Fibroblast of mammary gland (primary cell): ENCODE measurements at regions not wholly inside any gene's neighbourhood (a gene's known extent, or its start where the extent isn't known, plus 50 kb on each side); places are given as distances from the start of the nearest gene placed in this dataset.

Source experiments
- DNase-seq: peaks from one replicate; pipeline ENCODE4 v3.0.0-alpha.2; 2010; ENCODE audit warnings: low read depth
- H3K4me3 ChIP-seq: 2 replicates; pipeline ENCODE4 v1.5.1; 2011; ENCODE audit warnings: low read depth, mild to moderate bottlenecking, low read length, moderate library complexity; ENCODE audit not compliant: control insufficient read depth
- CTCF ChIP-seq: conservative IDR thresholded peaks from 2 replicates; pipeline ENCODE4 v1.5.1; 2011; ENCODE audit warnings: low read depth, low read length, inconsistent platforms; ENCODE audit not compliant: control insufficient read depth, insufficient read depth

GRCh38 chr6:90695316-90695715 lies 108.4 kb upstream of the MAP3K7 start:
- no peak overlapping the region for H3K4me3 ChIP-seq
- no peak for TF ChIP-seq CTCF
- no peak for DNase-seq

GRCh38 chr6:90694802-90695201 lies 107.9 kb upstream of the MAP3K7 start:
- TF ChIP-seq CTCF: no peak
- no peak overlapping the region for H3K4me3 ChIP-seq
- DNase-seq: no peak

- TF ChIP-seq CTCF: no peak
- DNase-seq: no peak
- no peak overlapping the region for H3K4me3 ChIP-seq
These were observed 105.0 kb upstream of the MAP3K7 start for GRCh38 chr6:90691823-90692222.

- no peak for DNase-seq
- TF ChIP-seq CTCF: no peak
- H3K4me3 ChIP-seq: no peak overlapping the region
These were observed 102.3 kb upstream of the MAP3K7 start for GRCh38 chr6:90689172-90689571.

GRCh38 chr6:90687775-90688380 lies 101.0 kb upstream of the MAP3K7 start:
- H3K4me3 ChIP-seq: no peak overlapping the region
- no peak for TF ChIP-seq CTCF
- DNase-seq: no peak

GRCh38 chr6:90681863-90682262 lies 95.0 kb upstream of the MAP3K7 start:
- H3K4me3 ChIP-seq: no peak overlapping the region
- no peak for DNase-seq
- no peak for TF ChIP-seq CTCF
